SK-N-SH treated with all-trans-retinoic acid at 6 μM for 48 hours (cell line): ENCODE measurements at regions not wholly inside any gene's neighbourhood (a gene's known extent, or its start where the extent isn't known, plus 50 kb on each side); places are given as distances from the start of the nearest gene placed in this dataset.

Source experiments
- ARNTL ChIP-seq: fragments of 450-650 bp; formaldehyde crosslinking; IDR thresholded peaks from 2 replicates; pipeline ENCODE4 v1.5.0; 2020; ENCODE audit warnings: low read depth, mild to moderate bottlenecking, moderate library complexity, borderline replicate concordance
- ESRRG ChIP-seq: fragments of 250-450 bp; sonication (Bioruptor Pico); IDR thresholded peaks from 2 replicates; pipeline ENCODE4 v1.6.1; 2021; ENCODE audit warnings: mild to moderate bottlenecking
- ISL1 ChIP-seq: fragments of 250-450 bp; sonication (Bioruptor Pico); IDR thresholded peaks from 2 replicates; pipeline ENCODE4 v2.1.2; 2022; ENCODE audit warnings: mild to moderate bottlenecking, moderate library complexity
- OSR1 ChIP-seq: fragments of 250-450 bp; sonication (Bioruptor Pico); IDR thresholded peaks from 2 replicates; pipeline ENCODE4 v1.8.0; 2022; ENCODE audit warnings: moderate library complexity, mild to moderate bottlenecking, inconsistent platforms
- TOX ChIP-seq: fragments of 250-450 bp; sonication (Bioruptor Pico); IDR thresholded peaks from 2 replicates; pipeline ENCODE4 v1.8.0; 2021; ENCODE audit warnings: mild to moderate bottlenecking, moderate library complexity, borderline replicate concordance
- ZFP3 ChIP-seq: fragments of 250-450 bp; sonication (Bioruptor Pico); IDR thresholded peaks from 2 replicates; pipeline ENCODE4 v1.5.0; 2020; ENCODE audit warnings: mild to moderate bottlenecking, moderate library complexity
- ZFP30 ChIP-seq: fragments of 450-650 bp; formaldehyde crosslinking; IDR thresholded peaks from 2 replicates; pipeline ENCODE4 v1.5.0; 2022; ENCODE audit warnings: mild to moderate bottlenecking, moderate library complexity
- ZNF565 ChIP-seq: fragments of 450-650 bp; formaldehyde crosslinking; conservative IDR thresholded peaks from 2 replicates; pipeline ENCODE4 v1.5.0; 2020; ENCODE audit warnings: low read depth, mild to moderate bottlenecking, moderate library complexity
- ZNF70 ChIP-seq: fragments of 450-650 bp; formaldehyde crosslinking; IDR thresholded peaks from 2 replicates; pipeline ENCODE4 v1.5.0; 2020; ENCODE audit warnings: mild to moderate bottlenecking, moderate library complexity
- TF ChIP-seq, protein P1 (sequence below): fragments of 250-450 bp; sonication (Bioruptor Pico); IDR thresholded peaks from 2 replicates; pipeline ENCODE4 v1.8.0; 2020; ENCODE audit warnings: mild to moderate bottlenecking, moderate library complexity, borderline replicate concordance
- TF ChIP-seq, protein P2 (sequence below): fragments of 250-450 bp; sonication (Bioruptor Pico); IDR thresholded peaks from 2 replicates; pipeline ENCODE4 v1.5.0; 2020; ENCODE audit warnings: mild to moderate bottlenecking, moderate library complexity
- TF ChIP-seq, protein P3 (sequence below): fragments of 250-450 bp; sonication (Bioruptor Pico); IDR thresholded peaks from 2 replicates; pipeline ENCODE4 v1.5.1; 2020; ENCODE audit warnings: low read depth, mild to moderate bottlenecking, moderate library complexity
- TF ChIP-seq, protein P4 (sequence below): fragments of 250-450 bp; sonication (Bioruptor Pico); IDR thresholded peaks from 2 replicates; pipeline ENCODE4 v1.8.0; 2021; ENCODE audit warnings: low read depth, mild to moderate bottlenecking, moderate library complexity, borderline replicate concordance

DNA sequence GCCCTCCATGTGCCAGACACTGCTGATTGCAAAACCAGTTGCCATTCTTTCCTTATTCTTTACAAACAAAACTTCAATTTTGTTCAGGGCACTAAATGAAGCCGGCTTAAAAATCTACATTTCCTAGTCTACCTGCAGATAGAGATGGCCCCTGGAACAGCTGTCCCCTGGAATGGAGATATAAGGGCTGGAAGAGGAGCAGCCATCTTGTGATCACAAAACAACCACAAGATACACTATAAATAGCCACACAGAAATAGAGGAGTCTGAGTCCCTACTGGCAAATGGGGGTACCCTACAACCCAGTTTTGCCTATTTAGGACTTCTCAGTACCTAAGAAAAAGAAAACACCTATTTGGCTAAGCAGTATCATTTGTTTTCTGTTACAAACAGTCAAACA is 115.9 kb upstream of the BEND6 start:
- TF ChIP-seq ZNF70, result no peak
- no peak for TF ChIP-seq ESRRG
- TF ChIP-seq, protein P1, sequence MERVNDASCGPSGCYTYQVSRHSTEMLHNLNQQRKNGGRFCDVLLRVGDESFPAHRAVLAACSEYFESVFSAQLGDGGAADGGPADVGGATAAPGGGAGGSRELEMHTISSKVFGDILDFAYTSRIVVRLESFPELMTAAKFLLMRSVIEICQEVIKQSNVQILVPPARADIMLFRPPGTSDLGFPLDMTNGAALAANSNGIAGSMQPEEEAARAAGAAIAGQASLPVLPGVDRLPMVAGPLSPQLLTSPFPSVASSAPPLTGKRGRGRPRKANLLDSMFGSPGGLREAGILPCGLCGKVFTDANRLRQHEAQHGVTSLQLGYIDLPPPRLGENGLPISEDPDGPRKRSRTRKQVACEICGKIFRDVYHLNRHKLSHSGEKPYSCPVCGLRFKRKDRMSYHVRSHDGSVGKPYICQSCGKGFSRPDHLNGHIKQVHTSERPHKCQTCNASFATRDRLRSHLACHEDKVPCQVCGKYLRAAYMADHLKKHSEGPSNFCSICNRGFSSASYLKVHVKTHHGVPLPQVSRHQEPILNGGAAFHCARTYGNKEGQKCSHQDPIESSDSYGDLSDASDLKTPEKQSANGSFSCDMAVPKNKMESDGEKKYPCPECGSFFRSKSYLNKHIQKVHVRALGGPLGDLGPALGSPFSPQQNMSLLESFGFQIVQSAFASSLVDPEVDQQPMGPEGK (CRISPR knock-in tag), result no peak
- no peak for TF ChIP-seq OSR1 (CRISPR knock-in tag)
- no peak for TF ChIP-seq TOX
- no peak for TF ChIP-seq ZFP30
- TF ChIP-seq ZFP3 (CRISPR knock-in tag), result no peak
- TF ChIP-seq, protein P2, sequence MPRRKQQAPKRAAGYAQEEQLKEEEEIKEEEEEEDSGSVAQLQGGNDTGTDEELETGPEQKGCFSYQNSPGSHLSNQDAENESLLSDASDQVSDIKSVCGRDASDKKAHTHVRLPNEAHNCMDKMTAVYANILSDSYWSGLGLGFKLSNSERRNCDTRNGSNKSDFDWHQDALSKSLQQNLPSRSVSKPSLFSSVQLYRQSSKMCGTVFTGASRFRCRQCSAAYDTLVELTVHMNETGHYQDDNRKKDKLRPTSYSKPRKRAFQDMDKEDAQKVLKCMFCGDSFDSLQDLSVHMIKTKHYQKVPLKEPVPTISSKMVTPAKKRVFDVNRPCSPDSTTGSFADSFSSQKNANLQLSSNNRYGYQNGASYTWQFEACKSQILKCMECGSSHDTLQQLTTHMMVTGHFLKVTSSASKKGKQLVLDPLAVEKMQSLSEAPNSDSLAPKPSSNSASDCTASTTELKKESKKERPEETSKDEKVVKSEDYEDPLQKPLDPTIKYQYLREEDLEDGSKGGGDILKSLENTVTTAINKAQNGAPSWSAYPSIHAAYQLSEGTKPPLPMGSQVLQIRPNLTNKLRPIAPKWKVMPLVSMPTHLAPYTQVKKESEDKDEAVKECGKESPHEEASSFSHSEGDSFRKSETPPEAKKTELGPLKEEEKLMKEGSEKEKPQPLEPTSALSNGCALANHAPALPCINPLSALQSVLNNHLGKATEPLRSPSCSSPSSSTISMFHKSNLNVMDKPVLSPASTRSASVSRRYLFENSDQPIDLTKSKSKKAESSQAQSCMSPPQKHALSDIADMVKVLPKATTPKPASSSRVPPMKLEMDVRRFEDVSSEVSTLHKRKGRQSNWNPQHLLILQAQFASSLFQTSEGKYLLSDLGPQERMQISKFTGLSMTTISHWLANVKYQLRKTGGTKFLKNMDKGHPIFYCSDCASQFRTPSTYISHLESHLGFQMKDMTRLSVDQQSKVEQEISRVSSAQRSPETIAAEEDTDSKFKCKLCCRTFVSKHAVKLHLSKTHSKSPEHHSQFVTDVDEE (CRISPR knock-in tag), result no peak
- TF ChIP-seq, protein P3, sequence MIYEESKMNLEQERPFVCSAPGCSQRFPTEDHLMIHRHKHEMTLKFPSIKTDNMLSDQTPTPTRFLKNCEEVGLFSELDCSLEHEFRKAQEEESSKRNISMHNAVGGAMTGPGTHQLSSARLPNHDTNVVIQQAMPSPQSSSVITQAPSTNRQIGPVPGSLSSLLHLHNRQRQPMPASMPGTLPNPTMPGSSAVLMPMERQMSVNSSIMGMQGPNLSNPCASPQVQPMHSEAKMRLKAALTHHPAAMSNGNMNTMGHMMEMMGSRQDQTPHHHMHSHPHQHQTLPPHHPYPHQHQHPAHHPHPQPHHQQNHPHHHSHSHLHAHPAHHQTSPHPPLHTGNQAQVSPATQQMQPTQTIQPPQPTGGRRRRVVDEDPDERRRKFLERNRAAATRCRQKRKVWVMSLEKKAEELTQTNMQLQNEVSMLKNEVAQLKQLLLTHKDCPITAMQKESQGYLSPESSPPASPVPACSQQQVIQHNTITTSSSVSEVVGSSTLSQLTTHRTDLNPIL (CRISPR knock-in tag), result no peak
- TF ChIP-seq ZNF565 (CRISPR knock-in tag), result no peak
- TF ChIP-seq, protein P4, sequence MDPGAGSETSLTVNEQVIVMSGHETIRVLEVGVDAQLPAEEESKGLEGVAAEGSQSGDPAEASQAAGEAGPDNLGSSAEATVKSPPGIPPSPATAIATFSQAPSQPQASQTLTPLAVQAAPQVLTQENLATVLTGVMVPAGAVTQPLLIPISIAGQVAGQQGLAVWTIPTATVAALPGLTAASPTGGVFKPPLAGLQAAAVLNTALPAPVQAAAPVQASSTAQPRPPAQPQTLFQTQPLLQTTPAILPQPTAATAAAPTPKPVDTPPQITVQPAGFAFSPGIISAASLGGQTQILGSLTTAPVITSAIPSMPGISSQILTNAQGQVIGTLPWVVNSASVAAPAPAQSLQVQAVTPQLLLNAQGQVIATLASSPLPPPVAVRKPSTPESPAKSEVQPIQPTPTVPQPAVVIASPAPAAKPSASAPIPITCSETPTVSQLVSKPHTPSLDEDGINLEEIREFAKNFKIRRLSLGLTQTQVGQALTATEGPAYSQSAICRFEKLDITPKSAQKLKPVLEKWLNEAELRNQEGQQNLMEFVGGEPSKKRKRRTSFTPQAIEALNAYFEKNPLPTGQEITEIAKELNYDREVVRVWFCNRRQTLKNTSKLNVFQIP (CRISPR knock-in tag), result no peak
- TF ChIP-seq ISL1, result no peak
- TF ChIP-seq ARNTL (CRISPR knock-in tag), result no peak
